Activated CD4-positive, alpha-beta T cell treated with anti-CD3 and anti-CD28 coated beads, Interleukin-2, amount 10 ng/mL, durations not matched to agents 7 days and 5 days (primary cell): ENCODE measurements at regions not wholly inside any gene's neighbourhood (a gene's known extent, or its start where the extent isn't known, plus 50 kb on each side); places are given as distances from the start of the nearest gene placed in this dataset.
"Not testable (repeated sequence)": the region's sequence is repeated elsewhere in the genome, so short reads cannot be mapped to it uniquely, and the experiment has no call there.

Source experiments
- CTCF ChIA-PET: fragments of 350-600 bp; sonication (Branson Sonifier 250); formaldehyde crosslinking; loops from one replicate; lab custom pipeline; 2021; ENCODE audit warnings: antibody characterized with exemption; lab: Charles Lee
- POLR2A ChIA-PET: fragments of 350-600 bp; sonication (Branson Sonifier 250); formaldehyde crosslinking; loops from one replicate; lab custom pipeline; 2021; ENCODE audit warnings: antibody characterized with exemption; lab: Charles Lee
- DNase-seq: peaks from one replicate; pipeline ENCODE4 v3.0.0-alpha.2; 2020
- H3K27ac Mint-ChIP-seq: one replicate; pipeline ENCODE4 v1.8.0; 2021; ENCODE audit warnings: mild to moderate bottlenecking, moderate library complexity, mixed read lengths
- H3K27me3 Mint-ChIP-seq: one replicate; pipeline ENCODE4 v1.8.0; 2021; ENCODE audit warnings: mixed read lengths
- H3K36me3 Mint-ChIP-seq: one replicate; pipeline ENCODE4 v1.8.0; 2021; ENCODE audit warnings: low read depth, mixed read lengths
- H3K4me1 Mint-ChIP-seq: one replicate; pipeline ENCODE4 v1.8.0; 2021; ENCODE audit warnings: mixed read lengths
- H3K4me3 Mint-ChIP-seq: one replicate; pipeline ENCODE4 v1.8.0; 2021; ENCODE audit warnings: mild to moderate bottlenecking, moderate library complexity, mixed read lengths
- H3K9me3 Mint-ChIP-seq: one replicate; pipeline ENCODE4 v1.8.0; 2021; ENCODE audit warnings: mixed read lengths

DNA sequence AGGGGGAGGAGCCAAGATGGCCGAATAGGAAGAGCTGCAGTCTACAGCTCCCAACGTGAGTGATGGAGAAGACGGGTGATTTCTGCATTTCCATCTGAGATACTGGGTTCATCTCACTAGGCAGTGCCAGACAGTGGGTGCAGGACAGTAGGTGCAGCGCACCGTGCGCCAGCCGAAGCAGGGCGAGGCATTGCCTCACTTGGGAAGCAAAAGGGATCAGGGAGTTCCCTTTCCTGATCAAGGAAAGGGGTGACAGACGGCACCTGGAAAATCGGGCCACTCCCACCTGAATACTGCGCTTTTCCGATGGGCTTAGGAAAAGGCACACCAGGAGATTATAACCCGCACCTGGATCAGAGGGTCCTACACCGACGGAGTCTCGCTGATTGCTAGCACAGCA is 121.1 kb upstream of the SESTD1 start:
- POLR2A ChIA-PET, DNase-seq, CTCF ChIA-PET, H3K4me1 Mint-ChIP-seq, H3K9me3 Mint-ChIP-seq, H3K27me3 Mint-ChIP-seq, H3K36me3 Mint-ChIP-seq, H3K27ac Mint-ChIP-seq, H3K4me3 Mint-ChIP-seq: not testable (repeated sequence)

DNA sequence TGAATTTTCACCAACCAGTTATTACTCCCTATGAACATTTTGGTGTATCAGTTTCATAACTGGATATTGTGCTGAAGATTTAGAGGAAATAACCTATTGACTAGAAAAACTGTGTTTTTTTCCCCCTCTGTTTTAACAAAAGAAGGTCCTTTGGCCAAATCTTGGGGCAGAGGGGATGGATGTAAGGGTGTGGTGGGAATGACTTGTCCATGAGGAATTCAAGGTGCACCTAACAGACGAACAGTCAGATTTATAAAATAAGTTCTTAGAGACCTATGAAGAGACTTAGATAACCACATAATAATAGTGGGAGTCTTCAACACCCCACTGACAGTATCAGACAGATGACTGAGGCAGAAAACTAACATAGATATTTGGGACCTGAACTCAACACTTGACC is 119.3 kb upstream of the SESTD1 start:
- Mint-ChIP-seq H3K4me3 (no peak overlapping the region), H3K4me1 (no peaks in the 10 kb centered on the region), H3K9me3 (no peaks in the 10 kb centered on the region), H3K36me3 (no peaks in the 10 kb centered on the region), H3K27ac (no peak overlapping the region), H3K27me3 (peaks cover 10% of the 10 kb centered on the region)
- CTCF ChIA-PET, result no interaction called here
- no peak for DNase-seq
- POLR2A ChIA-PET, result no interaction called here

DNA sequence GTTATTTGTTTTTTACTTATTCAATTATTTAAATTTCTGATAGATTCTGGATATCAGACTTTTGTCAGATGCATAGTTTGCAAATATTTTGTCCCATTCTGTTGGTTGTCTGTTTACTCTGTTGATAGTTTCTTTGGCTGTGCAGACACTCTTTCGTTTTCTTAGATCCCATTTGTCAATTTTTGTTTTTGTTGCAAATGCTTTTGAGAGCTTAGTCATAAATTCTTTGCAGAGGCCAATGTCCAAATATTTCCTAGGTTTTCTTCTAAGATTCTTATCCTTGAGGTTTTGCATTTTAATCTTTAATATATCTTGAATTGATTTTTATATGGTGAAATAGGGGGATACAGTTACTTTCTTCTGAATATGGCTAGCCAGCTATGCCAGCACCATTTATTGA is 112.7 kb upstream of the SESTD1 start:
- H3K27ac Mint-ChIP-seq, result no peak overlapping the region
- no peaks in the 10 kb centered on the region for H3K4me1 Mint-ChIP-seq
- no peaks in the 10 kb centered on the region for H3K9me3 Mint-ChIP-seq
- DNase-seq, result no peak
- H3K27me3 Mint-ChIP-seq, result peaks cover 6% of the 10 kb centered on the region
- H3K4me3 Mint-ChIP-seq, result no peak overlapping the region
- ChIA-PET POLR2A (no interaction called here), CTCF (no interaction called here)
- no peaks in the 10 kb centered on the region for H3K36me3 Mint-ChIP-seq

DNA sequence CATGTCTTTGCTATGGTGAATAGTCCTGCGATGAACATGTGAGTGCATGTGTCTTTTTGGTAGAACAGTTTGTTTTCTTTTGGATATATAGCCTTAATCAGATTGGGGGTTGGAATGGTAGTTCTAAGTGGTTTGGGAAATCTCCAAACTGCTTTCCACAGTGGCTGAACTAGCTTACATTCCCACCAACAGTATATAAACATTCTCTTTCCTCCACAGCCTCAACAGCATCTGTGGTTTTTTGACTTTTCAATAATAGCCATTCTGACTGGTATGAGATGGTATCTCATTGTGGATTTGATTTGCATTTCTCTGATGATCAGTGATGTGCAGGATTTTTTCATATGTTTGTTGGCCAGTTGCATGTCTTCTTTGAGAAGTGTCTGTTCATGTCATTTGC is 112.2 kb upstream of the SESTD1 start:
- ChIA-PET CTCF (no interaction called here), POLR2A (no interaction called here)
- Mint-ChIP-seq H3K27ac (no peak overlapping the region), H3K4me1 (no peaks in the 10 kb centered on the region), H3K9me3 (no peaks in the 10 kb centered on the region), H3K4me3 (no peak overlapping the region), H3K36me3 (no peaks in the 10 kb centered on the region), H3K27me3 (peaks cover 8% of the 10 kb centered on the region)
- no peak for DNase-seq

DNA sequence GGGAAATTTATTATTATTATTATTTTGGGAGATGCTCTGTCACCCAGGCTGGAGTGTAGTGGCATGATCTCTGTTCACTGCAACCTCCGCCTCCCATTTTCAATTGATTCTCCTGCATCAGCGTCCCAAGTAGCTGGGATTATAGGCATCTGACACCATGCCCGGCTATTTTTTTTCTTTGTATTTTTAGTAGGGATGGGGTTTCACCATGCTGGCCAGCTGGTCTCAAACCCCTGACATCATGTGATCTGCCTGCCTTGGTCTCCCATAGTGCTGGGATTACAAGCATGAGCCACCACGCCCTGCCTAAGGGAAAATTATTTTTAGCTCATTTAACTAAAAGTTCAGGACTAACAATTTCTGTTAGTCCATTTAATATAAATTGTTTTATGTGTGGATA is 109.2 kb upstream of the SESTD1 start:
- no peak for DNase-seq
- Mint-ChIP-seq H3K27me3 (peaks cover 9% of the 10 kb centered on the region), H3K27ac (no peak overlapping the region), H3K9me3 (no peaks in the 10 kb centered on the region), H3K4me3 (no peak overlapping the region), H3K4me1 (no peaks in the 10 kb centered on the region), H3K36me3 (no peaks in the 10 kb centered on the region)
- CTCF ChIA-PET, result no interaction called here
- POLR2A ChIA-PET, result no interaction called here

DNA sequence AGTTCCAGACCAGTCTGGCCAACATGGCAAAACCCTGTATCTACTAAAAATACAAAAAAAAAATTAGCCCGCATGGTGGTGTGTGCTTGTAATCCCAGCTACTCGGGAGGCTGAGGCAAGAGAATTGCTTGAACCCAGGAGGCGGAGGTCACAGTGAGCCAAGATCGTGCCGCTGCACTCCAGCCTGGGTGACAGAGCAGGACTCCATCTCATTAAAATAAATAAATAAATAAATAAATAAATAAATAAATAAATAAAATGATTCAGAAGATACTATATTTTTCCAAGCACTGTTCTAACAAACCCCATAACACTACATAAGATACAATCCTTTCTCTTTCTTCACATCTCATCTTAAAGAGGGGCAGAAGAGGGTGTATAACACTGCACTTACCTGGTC is 100.9 kb upstream of the SESTD1 start:
- H3K27ac Mint-ChIP-seq, result not testable (repeated sequence)

DNA sequence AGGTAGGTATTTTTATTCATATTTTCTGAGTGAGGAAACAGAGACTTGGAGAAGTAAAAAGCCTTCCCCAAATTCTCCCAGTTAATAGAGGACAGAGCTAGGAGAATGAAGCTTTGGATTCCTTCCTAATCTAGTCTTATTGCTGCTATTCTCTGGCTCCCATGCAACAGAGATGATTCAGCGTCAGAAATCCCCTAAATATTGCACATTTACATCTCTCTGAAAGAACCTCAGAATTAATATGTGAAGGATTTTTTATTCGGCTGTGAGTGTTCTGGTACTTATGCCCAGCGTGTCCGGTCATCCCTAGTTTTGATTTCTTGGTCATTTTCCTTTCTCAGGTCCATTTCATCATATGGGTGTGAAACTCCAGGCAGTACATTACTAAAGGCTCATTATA is 91.2 kb upstream of the SESTD1 start:
- CTCF ChIA-PET, result no interaction called here
- no peak for DNase-seq
- POLR2A ChIA-PET, result no interaction called here
- peaks cover 2% of the 10 kb centered on the region for H3K27me3 Mint-ChIP-seq
- no peak overlapping the region for H3K27ac Mint-ChIP-seq
- H3K4me1 Mint-ChIP-seq, result no peaks in the 10 kb centered on the region
- H3K4me3 Mint-ChIP-seq, result no peak overlapping the region
- no peaks in the 10 kb centered on the region for H3K9me3 Mint-ChIP-seq
- H3K36me3 Mint-ChIP-seq, result no peaks in the 10 kb centered on the region

More for the DNA sequence above, 100.9 kb upstream of the SESTD1 start:
- H3K4me3 Mint-ChIP-seq, H3K9me3 Mint-ChIP-seq, H3K4me1 Mint-ChIP-seq, H3K36me3 Mint-ChIP-seq, POLR2A ChIA-PET, DNase-seq, CTCF ChIA-PET, H3K27me3 Mint-ChIP-seq: not testable (repeated sequence)

DNA sequence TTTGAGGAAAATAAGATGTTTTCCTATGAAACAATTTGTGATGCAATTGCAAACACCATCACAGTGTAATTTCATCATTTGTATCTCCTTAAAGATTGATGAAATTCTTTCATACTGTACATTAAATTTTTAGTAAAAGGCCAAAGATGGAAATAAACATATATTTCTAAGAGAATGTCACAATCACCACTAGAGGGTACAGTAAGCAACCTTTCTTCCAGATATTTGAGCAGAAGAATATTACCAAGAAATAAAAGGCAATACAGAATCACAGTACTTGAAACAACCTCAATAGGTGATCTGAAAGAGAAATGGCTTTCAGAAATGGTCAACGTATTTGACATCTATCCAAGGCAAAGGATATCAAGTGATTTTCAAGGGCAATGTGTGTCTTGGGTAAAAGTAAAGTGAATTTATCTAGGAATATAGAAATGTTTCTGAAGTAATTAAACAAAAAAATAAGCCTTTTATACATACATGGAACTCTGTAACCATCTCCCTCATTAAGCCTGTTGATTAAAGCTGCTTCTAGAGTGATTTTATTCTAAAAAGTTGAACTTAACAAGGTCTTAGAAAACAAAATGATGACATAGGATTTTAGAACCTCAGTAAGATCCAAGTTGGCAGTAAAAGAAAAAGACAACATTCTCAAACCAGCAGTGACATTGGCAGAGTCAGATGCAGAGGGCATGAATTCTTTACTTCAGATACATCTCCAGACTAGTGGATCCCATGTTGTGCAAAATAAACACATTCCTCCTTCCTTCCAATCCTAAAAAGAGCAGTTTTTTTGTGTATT is 90.3 kb upstream of the SESTD1 start:
- POLR2A ChIA-PET, result no interaction called here
- peaks cover 3% of the 10 kb centered on the region for H3K27me3 Mint-ChIP-seq
- no peaks in the 10 kb centered on the region for H3K9me3 Mint-ChIP-seq
- H3K4me1 Mint-ChIP-seq, result no peaks in the 10 kb centered on the region
- CTCF ChIA-PET, result no interaction called here
- no peak overlapping the region for H3K27ac Mint-ChIP-seq
- DNase-seq, result no peak
- H3K4me3 Mint-ChIP-seq, result no peak overlapping the region
- no peaks in the 10 kb centered on the region for H3K36me3 Mint-ChIP-seq

DNA sequence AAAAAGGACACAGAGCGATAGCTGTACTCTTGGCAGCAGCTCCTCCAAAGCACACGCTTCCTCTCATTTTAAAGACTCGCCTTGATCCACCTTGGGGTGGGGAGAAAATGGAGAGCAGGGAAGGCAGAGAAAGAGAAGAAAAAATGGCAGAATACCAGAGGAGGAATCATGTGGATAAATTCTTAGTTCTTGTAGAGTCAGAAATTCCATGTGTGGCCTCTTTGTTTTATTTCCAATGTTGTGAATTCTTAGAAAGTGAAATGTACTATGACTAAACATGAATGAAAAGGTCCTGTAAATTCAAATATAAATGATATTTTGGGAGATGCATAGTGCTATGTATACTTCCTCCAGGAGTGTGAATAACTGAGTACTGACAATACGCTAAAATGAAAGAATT is 89.7 kb upstream of the SESTD1 start:
- CTCF ChIA-PET, result no interaction called here
- no peak for DNase-seq
- peaks cover 3% of the 10 kb centered on the region for H3K27me3 Mint-ChIP-seq
- H3K4me3 Mint-ChIP-seq, result no peak overlapping the region
- H3K9me3 Mint-ChIP-seq, result no peaks in the 10 kb centered on the region
- H3K36me3 Mint-ChIP-seq, result no peaks in the 10 kb centered on the region
- no peak overlapping the region for H3K27ac Mint-ChIP-seq
- POLR2A ChIA-PET, result no interaction called here
- H3K4me1 Mint-ChIP-seq, result no peaks in the 10 kb centered on the region

DNA sequence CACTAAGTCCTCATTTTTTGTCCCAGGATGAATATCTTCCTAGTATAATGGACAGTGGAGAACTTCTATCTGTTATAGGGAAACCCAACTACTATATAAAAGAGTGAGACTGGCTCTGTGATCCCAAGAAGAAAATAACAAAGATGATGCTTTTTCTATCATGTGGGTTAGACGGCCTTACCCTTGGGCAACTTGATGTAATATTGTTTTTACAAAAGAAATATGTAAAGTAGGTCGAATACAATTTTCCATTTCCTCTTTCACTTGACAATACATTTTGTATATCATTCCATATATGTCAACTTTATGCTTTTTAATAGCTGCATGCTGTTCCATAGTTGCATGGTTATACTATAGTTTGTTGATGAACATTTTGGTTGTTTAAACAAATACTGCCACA is 87.5 kb upstream of the SESTD1 start:
- Mint-ChIP-seq H3K27me3 (peaks cover 3% of the 10 kb centered on the region), H3K4me3 (no peak overlapping the region), H3K27ac (no peak overlapping the region), H3K9me3 (no peaks in the 10 kb centered on the region), H3K36me3 (no peaks in the 10 kb centered on the region), H3K4me1 (no peaks in the 10 kb centered on the region)
- no peak for DNase-seq
- ChIA-PET CTCF (no interaction called here), POLR2A (no interaction called here)

DNA sequence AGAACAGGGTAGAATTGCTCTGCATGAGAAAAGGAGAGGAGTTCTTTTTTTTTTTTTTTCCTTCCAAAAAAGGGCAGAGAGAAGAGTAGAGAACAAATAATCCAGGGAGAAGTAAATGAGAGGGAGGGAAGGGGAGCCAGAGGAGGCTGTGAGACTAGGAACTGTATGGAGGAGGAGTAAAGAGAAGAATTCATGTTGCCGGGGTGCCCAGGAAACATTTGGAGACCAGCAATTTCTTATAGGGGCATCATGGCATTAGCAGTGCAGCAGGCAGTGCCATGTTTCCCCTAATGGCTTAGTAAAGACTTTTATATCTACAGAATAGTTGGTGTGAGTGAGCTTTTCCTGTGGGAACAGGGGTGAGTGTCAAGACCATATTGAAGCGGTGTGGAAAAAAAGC is 86.4 kb upstream of the SESTD1 start:
- POLR2A ChIA-PET, result no interaction called here

DNA sequence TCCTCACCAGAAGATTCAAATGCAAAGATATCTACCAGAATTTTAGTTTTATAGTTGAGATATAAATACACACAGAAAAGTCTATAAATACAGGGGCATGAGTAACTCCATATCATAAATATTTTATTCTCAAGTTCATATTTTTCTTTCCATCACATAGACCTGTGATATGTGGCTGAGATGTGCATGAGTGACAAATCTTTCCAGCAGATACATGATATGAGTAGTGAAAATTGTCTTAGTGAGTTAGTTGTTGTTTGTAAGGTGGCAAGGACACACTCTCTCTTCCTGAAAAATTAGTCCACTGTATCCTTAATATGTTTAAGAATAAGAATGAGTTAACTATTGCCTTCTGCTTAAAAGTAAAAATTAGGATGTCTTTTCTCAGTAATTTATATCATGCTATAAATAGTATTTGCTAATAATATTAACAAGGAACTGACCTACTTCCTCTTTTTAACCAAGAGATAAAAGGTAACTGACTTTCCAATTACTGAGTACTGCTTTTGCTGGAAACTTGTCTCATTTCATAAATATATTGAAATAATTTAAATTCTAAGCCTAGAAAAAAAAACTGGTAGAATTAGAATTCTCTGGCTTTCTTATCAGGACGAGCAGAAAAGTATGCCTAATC is 85.2 kb upstream of the SESTD1 start:
- Mint-ChIP-seq H3K4me1 (no peaks in the 10 kb centered on the region), H3K27me3 (peaks cover 3% of the 10 kb centered on the region), H3K27ac (no peak overlapping the region), H3K4me3 (no peak overlapping the region), H3K9me3 (no peaks in the 10 kb centered on the region), H3K36me3 (no peaks in the 10 kb centered on the region)
- POLR2A ChIA-PET, result no interaction called here
- DNase-seq, result no peak
- CTCF ChIA-PET, result no interaction called here

More for the DNA sequence above, 86.4 kb upstream of the SESTD1 start:
- H3K9me3 Mint-ChIP-seq, result no peaks in the 10 kb centered on the region
- no peaks in the 10 kb centered on the region for H3K4me1 Mint-ChIP-seq
- H3K36me3 Mint-ChIP-seq, result no peaks in the 10 kb centered on the region
- no peak for DNase-seq
- peaks cover 3% of the 10 kb centered on the region for H3K27me3 Mint-ChIP-seq
- no peak overlapping the region for H3K27ac Mint-ChIP-seq
- CTCF ChIA-PET, result no interaction called here
- no peak overlapping the region for H3K4me3 Mint-ChIP-seq

DNA sequence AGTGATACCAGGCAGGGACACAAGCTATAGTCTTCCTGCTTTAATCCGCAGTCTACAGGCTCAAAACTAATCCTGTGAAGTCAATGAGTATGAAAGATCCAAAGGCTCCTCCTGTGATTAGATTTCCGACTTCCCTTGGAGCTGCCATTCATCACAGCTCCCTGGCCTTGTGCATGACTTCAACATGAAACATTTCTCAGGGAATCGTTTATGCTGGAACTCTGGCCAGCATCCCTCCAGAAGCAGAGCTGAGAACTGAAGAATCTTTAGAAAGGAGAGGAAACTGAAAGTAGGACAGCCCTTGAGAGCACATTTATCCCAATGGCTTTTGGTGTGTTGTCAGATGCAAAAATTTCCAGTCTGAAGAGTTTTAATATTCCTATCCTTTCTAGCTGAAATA is 84.3 kb upstream of the SESTD1 start:
- Mint-ChIP-seq H3K27ac (no peak overlapping the region), H3K9me3 (no peaks in the 10 kb centered on the region), H3K36me3 (no peaks in the 10 kb centered on the region), H3K27me3 (peaks cover 3% of the 10 kb centered on the region), H3K4me1 (no peaks in the 10 kb centered on the region), H3K4me3 (no peak overlapping the region)
- ChIA-PET POLR2A (no interaction called here), CTCF (no interaction called here)
- no peak for DNase-seq

DNA sequence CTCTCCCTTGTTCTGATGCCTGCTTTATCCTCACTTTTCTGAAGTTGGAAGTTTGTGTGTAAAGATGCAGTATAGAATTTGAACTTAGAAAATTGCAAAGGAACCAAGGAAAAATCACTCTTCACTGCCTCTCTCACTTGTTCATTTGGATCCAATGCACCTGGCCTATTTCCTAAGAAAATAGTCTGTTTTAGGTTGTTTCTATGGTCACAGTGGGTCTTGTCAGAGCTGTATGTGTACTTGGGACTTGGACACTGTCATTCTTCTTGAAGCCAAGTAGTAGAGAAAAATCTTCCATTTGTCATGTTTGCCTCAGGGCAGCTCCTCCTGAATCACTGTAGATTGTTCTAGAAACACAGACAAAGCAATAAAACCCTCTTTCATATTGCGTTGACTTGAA is 80.3 kb upstream of the SESTD1 start:
- Mint-ChIP-seq H3K4me3 (no peak overlapping the region), H3K27me3 (no peaks in the 10 kb centered on the region), H3K27ac (no peak overlapping the region), H3K9me3 (no peaks in the 10 kb centered on the region), H3K36me3 (no peaks in the 10 kb centered on the region), H3K4me1 (no peaks in the 10 kb centered on the region)
- no peak for DNase-seq
- CTCF ChIA-PET, result no interaction called here
- POLR2A ChIA-PET, result no interaction called here
